Ramos (cell line): ENCODE measurements at regions not wholly inside any gene's neighbourhood (a gene's known extent, or its start where the extent isn't known, plus 50 kb on each side); places are given as distances from the start of the nearest gene placed in this dataset.

Experiments used
- in situ Hi-C: fragments of 300-500 bp; cut with MboI; formaldehyde crosslinking; loops from one replicate; pipeline ENCODE4 v1.14.3; 2022; ENCODE audit warnings: low sequenced_read_pairs; ENCODE audit not compliant: unreplicated experiment

GRCh38 chr12:127075981-127076380, 1191.0 kb upstream of the TMEM132C start:
- in situ Hi-C loops, result no loop called here

- in situ Hi-C loops, result no loop called here
These were observed 1189.5 kb upstream of the TMEM132C start for GRCh38 chr12:127077262-127078045.

GRCh38 chr12:127078577-127079350, 1188.2 kb upstream of the TMEM132C start:
- in situ Hi-C loops, result no loop called here

- in situ Hi-C loops, result no loop called here
These were observed 1187.3 kb upstream of the TMEM132C start for GRCh38 chr12:127079636-127080035.

GRCh38 chr12:127081058-127081457, 1185.9 kb upstream of the TMEM132C start:
- in situ Hi-C loops, result no loop called here

GRCh38 chr12:127083008-127083949, 1183.7 kb upstream of the TMEM132C start:
- in situ Hi-C loops, result no loop called here

- in situ Hi-C loops, result loop anchor here (25.0 kb wide), 1 partner anchor 286 kb away; no protein-coding TSS in a partner anchor
These were observed 1165.9 kb upstream of the TMEM132C start for GRCh38 chr12:127101076-127101475.

GRCh38 chr12:127106041-127106440, 1160.9 kb upstream of the TMEM132C start:
- in situ Hi-C loops, result loop anchor here (25.0 kb wide), 1 partner anchor 281 kb away; no protein-coding TSS in a partner anchor

GRCh38 chr12:127106697-127107096, 1160.3 kb upstream of the TMEM132C start:
- in situ Hi-C loops, result loop anchor here (25.0 kb wide), 1 partner anchor 281 kb away; no protein-coding TSS in a partner anchor

- in situ Hi-C loops, result loop anchor here (25.0 kb wide), 1 partner anchor 280 kb away; no protein-coding TSS in a partner anchor
These were observed 1159.2 kb upstream of the TMEM132C start for GRCh38 chr12:127107744-127108143.

- in situ Hi-C loops, result loop anchor here (25.0 kb wide), 1 partner anchor 279 kb away; no protein-coding TSS in a partner anchor
These were observed 1158.4 kb upstream of the TMEM132C start for GRCh38 chr12:127108360-127109215.

- in situ Hi-C loops, result loop anchor here (25.0 kb wide), 1 partner anchor 273 kb away; no protein-coding TSS in a partner anchor
These were observed 1153.0 kb upstream of the TMEM132C start for GRCh38 chr12:127113945-127114344.

- in situ Hi-C loops, result loop anchor here (25.0 kb wide), 1 partner anchor 272 kb away; no protein-coding TSS in a partner anchor
These were observed 1151.4 kb upstream of the TMEM132C start for GRCh38 chr12:127115468-127116035.

GRCh38 chr12:127118251-127118650, 1148.7 kb upstream of the TMEM132C start:
- in situ Hi-C loops, result loop anchor here (25.0 kb wide), 1 partner anchor 269 kb away; no protein-coding TSS in a partner anchor

- in situ Hi-C loops, result loop anchor here (25.0 kb wide), 1 partner anchor 268 kb away; no protein-coding TSS in a partner anchor
These were observed 1147.3 kb upstream of the TMEM132C start for GRCh38 chr12:127119600-127120140.

- in situ Hi-C loops, result loop anchor here (25.0 kb wide), 1 partner anchor 266 kb away; no protein-coding TSS in a partner anchor
These were observed 1146.1 kb upstream of the TMEM132C start for GRCh38 chr12:127120851-127121250.

- in situ Hi-C loops, result loop anchor here (25.0 kb wide), 1 partner anchor 266 kb away; no protein-coding TSS in a partner anchor
These were observed 1145.4 kb upstream of the TMEM132C start for GRCh38 chr12:127121494-127122084.
